ENCODE measurements at regions not wholly inside any gene's neighbourhood (a gene's known extent, or its start where the extent isn't known, plus 50 kb on each side); places are given as distances from the start of the nearest gene placed in this dataset.

DNA sequence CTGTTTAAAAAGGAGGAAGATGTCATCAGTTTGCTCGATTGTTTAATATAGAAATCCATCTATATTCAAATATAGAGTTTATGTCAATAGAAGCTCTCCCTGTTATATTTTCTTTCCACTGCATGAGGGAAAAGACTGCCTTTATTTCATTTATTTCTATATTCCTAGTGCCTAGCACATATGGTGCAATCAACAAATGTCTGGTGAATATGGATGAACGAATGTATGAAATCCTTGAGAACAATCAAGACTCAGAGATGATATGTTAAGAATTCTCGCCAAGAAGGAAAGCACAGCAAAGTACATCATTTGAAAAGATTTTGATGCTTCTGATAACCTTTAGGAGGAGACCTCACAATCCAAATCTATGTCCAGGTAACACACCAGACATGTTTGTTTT lies 296.0 kb upstream of the LMO3 start:
- Histone ChIP-seq H3K27ac (ENCODE audit: low read depth, low read length) (no peak overlapping the region), H3K4me3 (ENCODE audit: low read length in 2 of 2) (no peak overlapping the region), H3K9me3 (ENCODE audit: control insufficient read depth in 1 of 2, low read length in 2 of 2) (no peaks in the 10 kb centered on the region), H3K27me3 (ENCODE audit: insufficient read depth, low read length) (no peaks in the 10 kb centered on the region), H3K4me1 (ENCODE audit: insufficient read depth, low read length) (no peaks in the 10 kb centered on the region), H3K36me3 (ENCODE audit: insufficient read depth, low read length) (no peaks in the 10 kb centered on the region)
- Mint-ChIP-seq H3K9me3 (peaks cover 2 to 33% (median 18%) of the 10 kb centered on the region in 8 donors), H3K27me3 (no peaks in the 10 kb centered on the region), H3K36me3 (no peaks in the 10 kb centered on the region), H3K27ac (no peak overlapping the region), H3K4me1 (no peaks in the 10 kb centered on the region), H3K4me3 (no peak overlapping the region)
- intact Hi-C loops (cut with micrococcal nuclease) = no loop called here
- POLR2A ChIA-PET (ENCODE audit: partially characterized antibody) = no interaction called here
- DNase-seq = no peak
- CTCF ChIA-PET (ENCODE audit: partially characterized antibody) = no interaction called here

DNA sequence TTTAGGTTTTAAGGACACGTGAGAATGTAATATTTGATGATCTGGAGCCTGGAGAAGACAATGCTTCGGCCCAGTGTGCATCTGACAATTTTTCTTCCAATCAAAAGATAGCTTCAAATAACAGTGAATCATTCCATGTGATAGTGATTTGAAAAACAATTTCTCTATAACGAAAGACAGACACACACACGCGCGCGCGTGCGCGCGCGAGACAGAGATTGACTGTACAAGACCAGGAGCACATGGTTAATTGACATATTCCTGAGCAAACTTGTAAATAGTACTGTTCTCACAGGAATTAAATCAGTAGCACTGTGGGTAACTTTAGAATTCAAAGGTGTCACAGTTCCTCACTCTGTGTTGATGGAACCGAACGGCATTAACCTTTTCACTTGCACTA lies 287.5 kb upstream of the LMO3 start:
- Mint-ChIP-seq H3K4me3 (no peak overlapping the region), H3K36me3 (no peaks in the 10 kb centered on the region), H3K27me3 (no peaks in the 10 kb centered on the region), H3K27ac (no peak overlapping the region), H3K9me3 (peaks cover 0 to 13% (median 8%) of the 10 kb centered on the region in 8 donors), H3K4me1 (no peaks in the 10 kb centered on the region)
- H3K36me3 ChIP-seq (ENCODE audit: insufficient read depth, low read length) = no peaks in the 10 kb centered on the region
- no peaks in the 10 kb centered on the region for H3K27me3 ChIP-seq (ENCODE audit: insufficient read depth, low read length)
- CTCF ChIA-PET (ENCODE audit: partially characterized antibody) = no interaction called here
- H3K27ac ChIP-seq (ENCODE audit: low read depth, low read length) = no peak overlapping the region
- POLR2A ChIA-PET (ENCODE audit: partially characterized antibody) = no interaction called here
- no peak for DNase-seq
- no peaks in the 10 kb centered on the region for H3K4me1 ChIP-seq (ENCODE audit: insufficient read depth, low read length)
- H3K9me3 ChIP-seq (ENCODE audit: control insufficient read depth in 1 of 2, low read length in 2 of 2) = no peaks in the 10 kb centered on the region
- intact Hi-C loops (cut with micrococcal nuclease) = no loop called here
- H3K4me3 ChIP-seq (ENCODE audit: low read length in 2 of 2) = no peak overlapping the region

GRCh38 chr12:16891673-16892072 lies 285.7 kb upstream of the LMO3 start:
- Histone ChIP-seq H3K27ac (ENCODE audit: low read depth, low read length) (no peak overlapping the region), H3K27me3 (ENCODE audit: insufficient read depth, low read length) (no peaks in the 10 kb centered on the region), H3K4me3 (ENCODE audit: low read length in 2 of 2) (no peak overlapping the region), H3K9me3 (ENCODE audit: control insufficient read depth in 1 of 2, low read length in 2 of 2) (no peaks in the 10 kb centered on the region), H3K36me3 (ENCODE audit: insufficient read depth, low read length) (no peaks in the 10 kb centered on the region), H3K4me1 (ENCODE audit: insufficient read depth, low read length) (no peaks in the 10 kb centered on the region)
- intact Hi-C loops (cut with micrococcal nuclease) = no loop called here
- Mint-ChIP-seq H3K27me3 (no peaks in the 10 kb centered on the region), H3K9me3 (peaks cover 3 to 18% (median 9%) of the 10 kb centered on the region in 8 donors), H3K27ac (no peak overlapping the region), H3K4me1 (no peaks in the 10 kb centered on the region), H3K4me3 (no peak overlapping the region), H3K36me3 (no peaks in the 10 kb centered on the region)
- no peak for DNase-seq
- POLR2A ChIA-PET (ENCODE audit: partially characterized antibody) = no interaction called here
- CTCF ChIA-PET (ENCODE audit: partially characterized antibody) = no interaction called here

GRCh38 chr12:16884819-16885218 lies 278.9 kb upstream of the LMO3 start:
- Histone ChIP-seq H3K4me1 (ENCODE audit: insufficient read depth, low read length) (no peaks in the 10 kb centered on the region), H3K27me3 (ENCODE audit: insufficient read depth, low read length) (no peaks in the 10 kb centered on the region), H3K36me3 (ENCODE audit: insufficient read depth, low read length) (no peaks in the 10 kb centered on the region), H3K9me3 (ENCODE audit: control insufficient read depth in 1 of 2, low read length in 2 of 2) (no peaks in the 10 kb centered on the region), H3K4me3 (ENCODE audit: low read length in 2 of 2) (no peak overlapping the region), H3K27ac (ENCODE audit: low read depth, low read length) (no peak overlapping the region)
- ChIA-PET POLR2A (ENCODE audit: partially characterized antibody) (no interaction called here), CTCF (ENCODE audit: partially characterized antibody) (no interaction called here)
- DNase-seq = no peak
- H3K4me3 Mint-ChIP-seq = no peak overlapping the region
- H3K9me3 Mint-ChIP-seq = peaks cover 3 to 23% (median 10%) of the 10 kb centered on the region in 8 donors
- H3K4me1 Mint-ChIP-seq = no peaks in the 10 kb centered on the region
- no peaks in the 10 kb centered on the region for H3K36me3 Mint-ChIP-seq
- no peaks in the 10 kb centered on the region for H3K27me3 Mint-ChIP-seq
- H3K27ac Mint-ChIP-seq = no peak overlapping the region
- intact Hi-C loops (cut with micrococcal nuclease) = no loop called here

GRCh38 chr12:16884056-16884455 lies 278.1 kb upstream of the LMO3 start:
- CTCF ChIA-PET (ENCODE audit: partially characterized antibody) = no interaction called here
- Histone ChIP-seq H3K4me3 (ENCODE audit: low read length in 2 of 2) (no peak overlapping the region), H3K27me3 (ENCODE audit: insufficient read depth, low read length) (no peaks in the 10 kb centered on the region), H3K4me1 (ENCODE audit: insufficient read depth, low read length) (no peaks in the 10 kb centered on the region), H3K9me3 (ENCODE audit: control insufficient read depth in 1 of 2, low read length in 2 of 2) (no peaks in the 10 kb centered on the region), H3K36me3 (ENCODE audit: insufficient read depth, low read length) (no peaks in the 10 kb centered on the region), H3K27ac (ENCODE audit: low read depth, low read length) (no peak overlapping the region)
- no peak overlapping the region for H3K4me3 Mint-ChIP-seq
- H3K27ac Mint-ChIP-seq = no peak overlapping the region
- H3K27me3 Mint-ChIP-seq = no peaks in the 10 kb centered on the region
- intact Hi-C loops (cut with micrococcal nuclease) = no loop called here
- no peaks in the 10 kb centered on the region for H3K36me3 Mint-ChIP-seq
- DNase-seq = no peak
- no peaks in the 10 kb centered on the region for H3K4me1 Mint-ChIP-seq
- H3K9me3 Mint-ChIP-seq = peaks cover 3 to 22% (median 10%) of the 10 kb centered on the region in 8 donors
- POLR2A ChIA-PET (ENCODE audit: partially characterized antibody) = no interaction called here

GRCh38 chr12:16881986-16882570 lies 276.1 kb upstream of the LMO3 start:
- no peak for DNase-seq
- ChIA-PET CTCF (ENCODE audit: partially characterized antibody) (no interaction called here), POLR2A (ENCODE audit: partially characterized antibody) (no interaction called here)
- H3K9me3 ChIP-seq (ENCODE audit: control insufficient read depth in 1 of 2, low read length in 2 of 2) = no peaks in the 10 kb centered on the region
- no peak overlapping the region for H3K27ac ChIP-seq (ENCODE audit: low read depth, low read length)
- Mint-ChIP-seq H3K27me3 (no peaks in the 10 kb centered on the region), H3K36me3 (no peaks in the 10 kb centered on the region), H3K4me3 (no peak overlapping the region), H3K9me3 (peaks cover 0 to 19% (median 4%) of the 10 kb centered on the region in 8 donors), H3K27ac (no peak overlapping the region), H3K4me1 (no peaks in the 10 kb centered on the region)
- intact Hi-C loops (cut with micrococcal nuclease) = no loop called here
- H3K36me3 ChIP-seq (ENCODE audit: insufficient read depth, low read length) = no peaks in the 10 kb centered on the region
- H3K27me3 ChIP-seq (ENCODE audit: insufficient read depth, low read length) = no peaks in the 10 kb centered on the region
- no peaks in the 10 kb centered on the region for H3K4me1 ChIP-seq (ENCODE audit: insufficient read depth, low read length)
- no peak overlapping the region for H3K4me3 ChIP-seq (ENCODE audit: low read length in 2 of 2)

DNA sequence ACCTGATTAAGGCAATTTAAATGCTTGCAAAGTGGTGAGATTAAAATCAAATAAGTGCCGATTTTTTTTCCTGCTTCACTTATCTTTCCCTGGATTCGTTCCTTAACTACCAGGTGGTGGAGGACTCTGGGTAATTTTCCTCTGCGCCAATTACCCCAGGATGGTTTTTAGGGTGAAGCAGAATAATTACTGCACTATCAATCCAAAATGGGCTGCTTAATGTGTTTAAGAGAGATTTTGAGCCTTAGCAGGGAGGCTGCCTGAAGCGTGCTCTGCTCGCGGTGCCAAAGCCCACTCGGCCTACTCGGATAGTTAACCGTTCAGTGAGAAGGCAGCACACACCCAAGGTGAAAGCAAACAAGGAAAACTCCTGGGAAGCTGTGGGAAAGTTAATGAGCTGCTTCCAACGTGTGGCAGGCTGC lies 274.9 kb upstream of the LMO3 start:
- ChIA-PET CTCF (ENCODE audit: partially characterized antibody) (no interaction called here), POLR2A (ENCODE audit: partially characterized antibody) (no interaction called here)
- peaks cover 0 to 14% (median 2%) of the 10 kb centered on the region in 8 donors for H3K9me3 Mint-ChIP-seq
- Histone ChIP-seq H3K4me3 (ENCODE audit: low read length in 2 of 2) (no peak overlapping the region), H3K36me3 (ENCODE audit: insufficient read depth, low read length) (no peaks in the 10 kb centered on the region), H3K27me3 (ENCODE audit: insufficient read depth, low read length) (no peaks in the 10 kb centered on the region), H3K27ac (ENCODE audit: low read depth, low read length) (no peak overlapping the region), H3K4me1 (ENCODE audit: insufficient read depth, low read length) (no peaks in the 10 kb centered on the region), H3K9me3 (ENCODE audit: control insufficient read depth in 1 of 2, low read length in 2 of 2) (no peaks in the 10 kb centered on the region)
- no peak for DNase-seq
- H3K4me1 Mint-ChIP-seq = no peaks in the 10 kb centered on the region
- H3K27ac Mint-ChIP-seq = no peak overlapping the region
- no peaks in the 10 kb centered on the region for H3K36me3 Mint-ChIP-seq
- no peak overlapping the region for H3K4me3 Mint-ChIP-seq
- intact Hi-C loops (cut with micrococcal nuclease) = no loop called here
- no peaks in the 10 kb centered on the region for H3K27me3 Mint-ChIP-seq

- H3K4me3 Mint-ChIP-seq = no peak overlapping the region
- CTCF ChIA-PET (ENCODE audit: partially characterized antibody) = no interaction called here
- Histone ChIP-seq H3K4me1 (ENCODE audit: insufficient read depth, low read length) (no peaks in the 10 kb centered on the region), H3K9me3 (ENCODE audit: control insufficient read depth in 1 of 2, low read length in 2 of 2) (peaks cover 0 to 3% of the 10 kb centered on the region in 2 donors), H3K36me3 (ENCODE audit: insufficient read depth, low read length) (no peaks in the 10 kb centered on the region), H3K4me3 (ENCODE audit: low read length in 2 of 2) (no peak overlapping the region), H3K27me3 (ENCODE audit: insufficient read depth, low read length) (no peaks in the 10 kb centered on the region), H3K27ac (ENCODE audit: low read depth, low read length) (no peak overlapping the region)
- H3K27ac Mint-ChIP-seq = no peak overlapping the region
- POLR2A ChIA-PET (ENCODE audit: partially characterized antibody) = no interaction called here
- H3K27me3 Mint-ChIP-seq = no peaks in the 10 kb centered on the region
- peaks cover 0 to 11% (median 5%) of the 10 kb centered on the region in 8 donors for H3K9me3 Mint-ChIP-seq
- H3K36me3 Mint-ChIP-seq = no peaks in the 10 kb centered on the region
- intact Hi-C loops (cut with micrococcal nuclease) = no loop called here
- no peaks in the 10 kb centered on the region for H3K4me1 Mint-ChIP-seq
- DNase-seq = no peak
These were observed 264.9 kb upstream of the LMO3 start for GRCh38 chr12:16870845-16871244.

Data from CD4-positive, alpha-beta memory T cell (primary cell).